PFSK-1 (cell line): ENCODE measurements at regions not wholly inside any gene's neighbourhood (a gene's known extent, or its start where the extent isn't known, plus 50 kb on each side); places are given as distances from the start of the nearest gene placed in this dataset.

Experiments
- POLR2AphosphoS5 ChIP-seq: IDR thresholded peaks from 2 replicates; pipeline ENCODE4 v1.6.1; 2012; ENCODE audit warnings: low read depth, mild to moderate bottlenecking, control low read depth, low read length, moderate library complexity
- REST ChIP-seq, 2 experiments: IDR thresholded peaks; 2 replicates each; pipeline versions ENCODE4 v1.6.1 to v1.8.0; 2011 to 2012; ENCODE audit warnings: low read depth in 2 of 2, low read length in 2 of 2, control low read depth in 1 of 2, inconsistent platforms in 1 of 2, mild to moderate bottlenecking in 1 of 2, moderate library complexity in 1 of 2; ENCODE audit not compliant: insufficient read depth in 1 of 2
- SIN3A ChIP-seq: IDR thresholded peaks from 2 replicates; pipeline ENCODE4 v1.6.1; 2012; ENCODE audit warnings: mild to moderate bottlenecking, low read length, moderate library complexity, borderline replicate concordance; ENCODE audit not compliant: insufficient read depth
- TAF1 ChIP-seq: IDR thresholded peaks from 2 replicates; pipeline ENCODE4 v1.6.1; 2012; ENCODE audit warnings: low read length, control low read depth, borderline replicate concordance; ENCODE audit not compliant: insufficient read depth

- no peak for TF ChIP-seq POLR2AphosphoS5
- TF ChIP-seq TAF1 = no peak
- TF ChIP-seq REST (IDR thresholded peaks at IDR 0.05; ENCODE audit: insufficient read depth in 1 of 2, low read depth in 2 of 2, low read length in 2 of 2) = no peak
- TF ChIP-seq SIN3A = no peak
These were observed 378.0 kb upstream of the CA10 start for GRCh38 chr17:52536489-52536888.
